Epithelial cell of proximal tubule (primary cell): ENCODE measurements at regions not wholly inside any gene's neighbourhood (a gene's known extent, or its start where the extent isn't known, plus 50 kb on each side); places are given as distances from the start of the nearest gene placed in this dataset.

Experiments used
- DNase-seq: peaks from one replicate; pipeline ENCODE4 v3.0.0-alpha.2; 2011; ENCODE audit warnings: low read depth
- H3K4me3 ChIP-seq: 2 replicates; pipeline ENCODE4 v1.5.1; 2011; ENCODE audit warnings: low read depth, mild to moderate bottlenecking, low read length
- CTCF ChIP-seq: conservative IDR thresholded peaks from 2 replicates; pipeline ENCODE4 v1.5.1; 2012; ENCODE audit warnings: low read depth, mild to moderate bottlenecking, low read length

- TF ChIP-seq CTCF = no peak
- DNase-seq = no peak
- no peak overlapping the region for H3K4me3 ChIP-seq
These were observed 203.5 kb upstream of the TET2 start for GRCh38 chr4:104942990-104943743.

GRCh38 chr4:104944596-104944995, 202.1 kb upstream of the TET2 start:
- H3K4me3 ChIP-seq = no peak overlapping the region
- TF ChIP-seq CTCF = no peak

GRCh38 chr4:104964410-104965175, 182.1 kb upstream of the TET2 start:
- H3K4me3 ChIP-seq = no peak overlapping the region
- TF ChIP-seq CTCF = no peak

More at GRCh38 chr4:104944596-104944995, 202.1 kb upstream of the TET2 start:
- no peak for DNase-seq

GRCh38 chr4:104966349-104967033, 180.2 kb upstream of the TET2 start:
- no peak for TF ChIP-seq CTCF
- DNase-seq = peak; percentile 39
- no peak overlapping the region for H3K4me3 ChIP-seq

More at GRCh38 chr4:104964410-104965175, 182.1 kb upstream of the TET2 start:
- DNase-seq = no peak

GRCh38 chr4:104967034-104967401, 179.7 kb upstream of the TET2 start:
- no peak overlapping the region for H3K4me3 ChIP-seq
- no peak for DNase-seq

More at GRCh38 chr4:104967034-104967401, 179.7 kb upstream of the TET2 start:
- TF ChIP-seq CTCF = no peak
